ENCODE measurements at regions not wholly inside any gene's neighbourhood (a gene's known extent, or its start where the extent isn't known, plus 50 kb on each side); places are given as distances from the start of the nearest gene placed in this dataset.

DNA sequence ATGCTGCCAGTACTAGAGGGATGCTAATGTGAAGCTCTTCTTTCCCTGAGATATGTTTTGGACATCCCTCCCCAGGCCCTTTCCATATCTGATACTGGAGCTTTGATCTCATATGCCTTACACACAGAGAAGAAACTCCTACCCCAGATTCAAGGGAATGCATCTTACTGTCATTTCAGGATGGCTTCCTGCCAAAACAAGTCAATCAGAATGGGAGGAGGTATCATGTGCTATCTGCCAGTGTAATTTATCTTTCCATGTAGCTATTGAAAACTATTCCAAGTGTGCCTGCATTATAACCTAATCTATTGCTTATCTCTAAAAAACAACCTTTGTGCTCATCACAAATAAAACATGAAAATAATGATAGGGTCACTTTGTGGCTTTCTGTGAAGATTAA is 269.9 kb upstream of the SETBP1 start:
- no peak overlapping the region for H3K4me3 ChIP-seq (ENCODE audit: low read depth, low read length)
- in situ Hi-C loops (cut with HindIII; ENCODE audit: low sequenced_read_pairs), result no loop called here
- TF ChIP-seq, protein P1, sequence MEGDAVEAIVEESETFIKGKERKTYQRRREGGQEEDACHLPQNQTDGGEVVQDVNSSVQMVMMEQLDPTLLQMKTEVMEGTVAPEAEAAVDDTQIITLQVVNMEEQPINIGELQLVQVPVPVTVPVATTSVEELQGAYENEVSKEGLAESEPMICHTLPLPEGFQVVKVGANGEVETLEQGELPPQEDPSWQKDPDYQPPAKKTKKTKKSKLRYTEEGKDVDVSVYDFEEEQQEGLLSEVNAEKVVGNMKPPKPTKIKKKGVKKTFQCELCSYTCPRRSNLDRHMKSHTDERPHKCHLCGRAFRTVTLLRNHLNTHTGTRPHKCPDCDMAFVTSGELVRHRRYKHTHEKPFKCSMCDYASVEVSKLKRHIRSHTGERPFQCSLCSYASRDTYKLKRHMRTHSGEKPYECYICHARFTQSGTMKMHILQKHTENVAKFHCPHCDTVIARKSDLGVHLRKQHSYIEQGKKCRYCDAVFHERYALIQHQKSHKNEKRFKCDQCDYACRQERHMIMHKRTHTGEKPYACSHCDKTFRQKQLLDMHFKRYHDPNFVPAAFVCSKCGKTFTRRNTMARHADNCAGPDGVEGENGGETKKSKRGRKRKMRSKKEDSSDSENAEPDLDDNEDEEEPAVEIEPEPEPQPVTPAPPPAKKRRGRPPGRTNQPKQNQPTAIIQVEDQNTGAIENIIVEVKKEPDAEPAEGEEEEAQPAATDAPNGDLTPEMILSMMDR (IDR thresholded peaks at IDR 0.05; ENCODE audit: low read depth, low read length), result no peak
- DNase-seq (ENCODE audit: low read depth, low spot score), result no peak

DNA sequence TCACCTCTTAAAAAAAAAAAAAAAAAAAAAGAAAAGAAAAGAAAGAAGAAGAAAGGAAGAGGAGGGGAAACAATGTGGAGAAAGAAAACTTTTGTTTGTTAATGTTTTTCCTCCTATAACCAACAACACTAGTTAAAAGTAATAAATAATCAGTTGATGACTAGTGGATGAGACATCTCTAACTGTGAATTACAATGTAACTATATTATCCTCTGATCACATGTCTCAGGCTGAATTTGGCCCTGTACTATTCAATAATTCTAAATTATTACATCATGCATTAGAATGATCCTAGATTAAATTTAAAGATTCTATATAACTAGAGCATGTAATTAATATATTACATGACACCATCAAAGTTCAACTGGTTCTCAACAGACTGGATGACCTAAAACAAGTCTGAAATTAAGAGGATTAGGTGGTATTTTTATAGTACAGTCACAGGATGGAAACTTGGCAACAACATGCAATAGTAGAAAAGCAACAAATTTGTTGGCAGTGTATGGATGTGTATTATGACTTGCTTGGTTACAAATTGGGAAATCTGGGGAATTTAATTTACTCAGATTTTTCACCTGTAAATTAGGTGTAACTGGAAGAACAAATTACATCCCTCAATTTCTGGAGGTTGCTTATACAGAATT is 269.3 kb upstream of the SETBP1 start:
- in situ Hi-C loops (cut with HindIII; ENCODE audit: low sequenced_read_pairs), result no loop called here
- no peak overlapping the region for H3K4me3 ChIP-seq (ENCODE audit: low read depth, low read length)
- DNase-seq (ENCODE audit: low read depth, low spot score), result no peak
- TF ChIP-seq, protein P1 (IDR thresholded peaks at IDR 0.05; ENCODE audit: low read depth, low read length), result no peak

DNA sequence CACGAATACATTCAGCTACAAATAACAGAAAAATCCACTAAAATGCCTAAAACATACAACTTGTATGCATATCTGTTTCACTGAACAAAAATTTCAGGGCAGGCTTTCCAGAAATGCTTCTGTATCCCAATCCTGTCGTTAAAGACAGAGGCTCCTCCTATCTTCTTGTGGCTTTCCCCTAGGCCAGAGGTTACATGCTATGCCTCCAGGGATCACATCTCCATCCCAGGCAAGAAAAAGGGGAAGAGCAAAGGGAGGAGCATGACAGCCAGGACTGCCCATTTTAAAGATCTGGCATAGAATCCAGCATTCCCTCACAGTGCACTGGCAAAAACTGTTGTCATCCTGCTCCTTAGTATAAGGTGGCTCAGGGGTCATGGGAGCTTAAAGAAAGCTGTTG is 268.7 kb upstream of the SETBP1 start:
- in situ Hi-C loops (cut with HindIII; ENCODE audit: low sequenced_read_pairs), result no loop called here
- DNase-seq (ENCODE audit: low read depth, low spot score), result no peak
- TF ChIP-seq, protein P1 (IDR thresholded peaks at IDR 0.05; ENCODE audit: low read depth, low read length), result no peak

DNA sequence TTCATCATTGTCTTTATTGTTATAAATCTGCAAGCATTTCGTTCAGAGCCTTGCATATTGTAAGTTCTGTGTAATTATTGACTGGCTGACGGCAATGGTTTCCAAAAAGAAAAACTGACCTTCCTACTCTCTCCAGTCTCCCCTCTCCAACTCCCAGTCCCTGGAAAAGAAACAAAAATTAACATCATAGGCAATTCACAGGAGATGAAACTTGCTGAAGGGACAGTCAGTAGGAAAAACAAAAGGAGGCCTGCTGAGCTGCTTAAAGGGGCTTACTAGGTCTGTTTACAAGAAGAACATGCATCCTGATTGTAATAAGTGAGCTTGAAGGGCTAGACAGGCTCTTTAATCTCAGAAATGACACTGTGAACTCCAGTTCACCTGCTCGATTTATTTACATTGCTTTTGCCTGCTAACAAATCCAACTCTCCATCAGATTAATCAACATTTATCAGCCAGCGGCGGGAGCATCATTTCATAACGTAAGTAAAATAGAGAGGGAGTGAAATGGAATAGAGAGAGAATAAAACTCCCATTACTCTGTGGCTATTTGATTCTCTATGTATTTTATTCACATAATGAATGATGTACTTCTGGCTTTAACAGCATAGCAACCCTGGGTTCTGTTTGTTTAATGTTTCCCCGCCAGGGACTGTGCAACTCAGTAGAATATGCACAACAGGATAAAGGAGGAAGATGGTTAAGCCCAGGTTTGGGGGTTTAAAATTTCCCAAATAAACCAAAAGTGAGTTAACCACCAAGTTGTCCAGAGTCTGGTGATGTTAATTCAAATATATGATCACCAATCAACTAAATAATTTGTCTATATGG is 256.7 kb upstream of the SETBP1 start:
- H3K4me3 ChIP-seq (ENCODE audit: low read depth, low read length), result no peak overlapping the region
- in situ Hi-C loops (cut with HindIII; ENCODE audit: low sequenced_read_pairs), result no loop called here
- DNase-seq (ENCODE audit: low read depth, low spot score), result no peak
- TF ChIP-seq, protein P1 (IDR thresholded peaks at IDR 0.05; ENCODE audit: low read depth, low read length), result no peak

More for the DNA sequence above, 268.7 kb upstream of the SETBP1 start:
- no peak overlapping the region for H3K4me3 ChIP-seq (ENCODE audit: low read depth, low read length)

DNA sequence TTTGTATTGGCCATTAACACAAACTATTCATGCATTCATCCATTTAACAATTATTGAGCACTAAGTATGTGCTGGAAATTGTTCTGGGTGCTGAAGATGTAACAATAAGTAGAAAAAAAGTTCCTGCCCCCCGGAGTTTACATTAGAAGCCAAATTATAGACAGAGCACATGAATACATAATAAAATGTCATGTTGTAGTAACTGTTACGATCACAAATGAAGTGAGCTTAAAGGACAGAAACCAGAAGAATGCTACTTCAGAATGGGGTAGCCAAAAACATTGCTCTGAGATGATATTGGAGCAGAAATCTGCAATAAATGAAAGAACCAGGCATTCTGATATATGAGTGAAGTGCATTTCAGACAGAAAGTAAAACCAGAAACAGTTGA is 256.0 kb upstream of the SETBP1 start:
- in situ Hi-C loops (cut with HindIII; ENCODE audit: low sequenced_read_pairs), result no loop called here
- TF ChIP-seq, protein P1 (IDR thresholded peaks at IDR 0.05; ENCODE audit: low read depth, low read length), result no peak
- no peak for DNase-seq (ENCODE audit: low read depth, low spot score)
- H3K4me3 ChIP-seq (ENCODE audit: low read depth, low read length), result no peak overlapping the region

DNA sequence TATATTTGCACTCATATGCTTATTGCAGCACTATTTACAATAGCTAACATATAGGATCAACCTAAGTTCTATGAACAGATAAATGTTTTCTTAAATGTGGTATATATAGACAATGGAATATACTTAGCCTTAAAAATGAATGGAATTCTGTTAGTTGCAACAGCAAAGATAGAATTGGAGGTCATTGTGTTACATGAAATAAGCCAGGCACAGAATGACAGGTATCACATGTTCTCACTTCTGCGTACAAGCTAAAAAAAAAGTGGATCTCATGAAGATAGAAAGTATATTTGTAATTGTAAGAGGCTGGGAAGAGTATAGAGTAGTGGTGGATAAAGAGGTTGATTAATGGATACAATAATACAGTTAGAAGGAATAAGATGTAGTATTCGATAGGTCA is 255.5 kb upstream of the SETBP1 start:
- TF ChIP-seq, protein P1 (IDR thresholded peaks at IDR 0.05; ENCODE audit: low read depth, low read length), result no peak

More for the DNA sequence above, 255.5 kb upstream of the SETBP1 start:
- in situ Hi-C loops (cut with HindIII; ENCODE audit: low sequenced_read_pairs), result no loop called here
- no peak for DNase-seq (ENCODE audit: low read depth, low spot score)
- H3K4me3 ChIP-seq (ENCODE audit: low read depth, low read length), result no peak overlapping the region

Measured in astrocyte of the spinal cord (primary cell).